HG02623 (cell line): ENCODE measurements at regions not wholly inside any gene's neighbourhood (a gene's known extent, or its start where the extent isn't known, plus 50 kb on each side); places are given as distances from the start of the nearest gene placed in this dataset.
"Not testable (repeated sequence)": the region's sequence is repeated elsewhere in the genome, so short reads cannot be mapped to it uniquely, and the experiment has no call there.

Source experiments
- ATAC-seq: cut with Tn5 transposase; IDR thresholded peaks from one replicate; pipeline ENCODE4 v1.9.1; 2021; ENCODE audit warnings: moderate library complexity; ENCODE audit not compliant: unreplicated experiment

- ATAC-seq = no peak
Observed at GRCh38 chr4:187098429-187098828, 374.8 kb upstream of the FAT1 start.

DNA sequence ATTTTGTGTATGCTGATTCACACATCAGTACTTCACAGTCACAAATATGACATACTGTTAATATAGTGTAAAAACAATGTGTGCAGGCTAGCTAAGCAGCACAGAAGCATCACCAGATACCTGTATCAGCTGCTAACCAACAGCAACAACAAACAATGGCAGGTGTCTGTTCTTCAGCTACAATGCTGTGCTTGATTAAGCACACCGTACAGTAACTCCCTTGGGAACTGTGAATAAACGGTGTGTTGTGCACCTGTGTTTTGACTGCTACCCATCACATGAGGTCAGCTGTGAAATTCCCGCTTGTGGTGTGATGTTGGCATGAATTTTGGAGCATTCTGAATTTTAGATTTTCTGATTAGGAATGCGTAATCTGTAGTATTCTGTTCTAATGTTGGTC, 379.7 kb upstream of the FAT1 start:
- ATAC-seq = no peak

DNA sequence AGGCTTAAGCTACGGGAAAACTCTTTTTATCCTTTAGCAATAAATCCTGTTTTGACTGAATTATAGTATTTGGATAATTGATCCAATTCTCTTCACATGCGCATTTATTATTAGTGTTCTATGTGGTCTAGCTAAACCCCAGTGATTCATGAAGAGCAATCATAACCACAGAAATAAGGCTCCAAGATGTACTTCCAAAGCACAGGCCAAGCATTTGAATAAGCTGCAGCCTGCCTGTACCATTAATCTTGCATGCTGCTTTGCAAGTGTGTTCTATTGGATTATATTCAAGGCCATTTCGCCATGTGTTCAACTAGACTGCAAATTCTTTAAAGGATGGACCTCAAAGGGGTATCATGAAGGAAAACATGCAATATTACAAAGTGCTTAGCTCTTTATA, 385.2 kb upstream of the FAT1 start:
- ATAC-seq = no peak

DNA sequence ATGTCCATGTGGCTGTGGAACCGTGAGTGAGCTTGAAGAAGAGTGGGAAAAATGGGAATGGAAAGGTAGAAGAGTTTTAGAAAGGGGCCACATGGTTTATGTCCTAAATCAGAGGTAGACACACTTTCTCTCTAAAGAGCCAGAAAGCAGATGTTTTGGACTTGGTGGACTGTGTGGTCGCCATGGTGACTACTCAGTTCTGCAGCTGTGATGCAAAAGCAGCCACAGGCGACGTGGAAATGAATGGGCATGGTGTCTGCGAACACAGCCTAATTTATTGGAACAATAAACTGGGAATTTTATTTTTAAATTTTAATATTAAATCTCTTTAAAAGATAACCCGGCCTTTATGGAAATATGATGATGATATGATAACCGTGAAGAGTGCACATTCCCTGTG, 386.0 kb upstream of the FAT1 start:
- no peak for ATAC-seq

GRCh38 chr4:187118166-187118565, 394.5 kb upstream of the FAT1 start:
- no peak for ATAC-seq

DNA sequence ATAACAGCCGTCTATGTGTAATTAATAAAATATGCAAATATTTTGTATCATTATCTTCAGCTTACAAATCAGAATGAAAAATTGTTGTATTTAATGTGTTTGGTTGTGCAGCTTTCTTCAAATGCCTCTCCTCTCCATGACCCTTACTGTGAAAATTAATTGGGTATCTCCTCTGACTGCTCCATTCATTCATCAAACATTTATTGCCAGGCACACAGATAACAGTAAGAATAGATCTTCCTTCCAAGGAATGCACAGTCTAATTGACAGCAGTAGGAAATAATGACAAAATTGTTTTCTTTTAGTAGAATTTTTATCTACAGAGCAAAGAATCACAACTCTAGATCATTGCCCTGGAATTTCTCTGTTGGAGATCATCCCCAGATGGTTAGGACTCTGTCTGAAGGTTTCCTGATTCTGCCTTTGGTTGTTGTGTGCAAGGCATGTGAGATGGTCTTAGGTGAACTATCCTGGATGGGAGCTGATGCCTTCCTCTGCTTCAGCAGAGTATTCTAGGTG, 395.0 kb upstream of the FAT1 start:
- no peak for ATAC-seq

DNA sequence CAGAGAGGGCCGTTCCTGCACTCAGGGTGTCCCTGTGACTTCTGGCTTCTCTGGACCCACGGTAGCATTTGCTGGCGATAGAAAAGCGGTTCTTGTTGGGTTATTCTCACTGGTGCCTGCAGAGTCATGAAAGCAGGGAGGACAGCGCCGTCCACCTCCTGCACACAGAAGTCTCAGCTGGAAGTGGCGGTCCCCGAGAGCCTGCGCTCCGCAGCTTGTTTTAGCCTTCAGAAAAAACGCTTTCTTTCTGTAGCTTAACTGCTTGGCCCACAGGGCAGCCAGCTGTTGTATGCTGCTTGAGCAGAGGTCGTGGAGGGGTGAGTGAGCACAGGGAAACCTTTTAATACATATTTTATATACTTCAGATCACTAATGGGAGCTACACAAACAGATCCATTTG, 400.7 kb upstream of the FAT1 start:
- no peak for ATAC-seq

- ATAC-seq = no peak
Observed at GRCh38 chr4:187125062-187125461, 401.4 kb upstream of the FAT1 start.

GRCh38 chr4:187127456-187127855, 403.8 kb upstream of the FAT1 start:
- ATAC-seq = no peak

- no peak for ATAC-seq
Observed at GRCh38 chr4:187128222-187128621, 404.6 kb upstream of the FAT1 start.

- ATAC-seq = no peak
Observed at GRCh38 chr4:187128976-187129375, 405.3 kb upstream of the FAT1 start.

DNA sequence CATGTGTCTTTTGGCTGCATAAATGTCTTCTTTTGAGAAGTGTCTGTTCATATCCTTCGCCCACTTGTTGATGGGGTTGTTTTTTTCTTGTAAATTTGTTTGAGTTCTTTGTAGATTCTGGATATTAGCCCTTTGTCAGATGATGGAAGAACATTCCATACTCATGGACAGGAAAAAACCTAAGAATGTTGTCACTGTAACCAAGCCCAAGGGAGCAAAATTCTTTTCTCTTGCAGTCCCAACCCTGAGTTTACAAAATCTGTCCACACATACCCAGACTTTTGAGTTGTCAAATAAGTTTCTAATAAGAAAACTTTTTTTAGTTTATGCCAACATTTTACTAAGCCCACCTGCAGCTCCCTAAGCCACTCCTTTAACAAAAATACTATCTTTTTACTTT, 408.2 kb upstream of the FAT1 start:
- not testable (repeated sequence) for ATAC-seq

- no peak for ATAC-seq
Observed at GRCh38 chr4:187135878-187136277, 412.2 kb upstream of the FAT1 start.

DNA sequence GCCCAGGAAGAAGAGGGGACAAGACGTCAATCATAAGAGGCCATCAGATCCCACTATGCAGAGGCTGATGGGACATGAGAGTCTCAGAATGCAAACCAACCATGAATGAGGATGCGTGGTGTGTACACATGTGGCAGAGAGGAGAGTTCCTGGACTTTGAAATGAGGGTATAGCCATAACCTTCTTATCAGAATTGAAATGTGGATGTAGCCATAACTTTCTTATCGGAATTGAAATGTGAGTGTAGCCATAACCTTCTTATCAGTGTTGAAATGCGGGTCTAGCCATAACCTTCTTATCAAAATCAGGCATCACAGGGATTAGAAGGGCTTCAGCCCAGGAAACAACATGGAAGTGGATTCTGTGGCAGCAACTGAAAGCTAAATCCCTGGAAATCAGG, 415.5 kb upstream of the FAT1 start:
- ATAC-seq = no peak

GRCh38 chr4:187141101-187141500, 417.4 kb upstream of the FAT1 start:
- ATAC-seq = no peak

DNA sequence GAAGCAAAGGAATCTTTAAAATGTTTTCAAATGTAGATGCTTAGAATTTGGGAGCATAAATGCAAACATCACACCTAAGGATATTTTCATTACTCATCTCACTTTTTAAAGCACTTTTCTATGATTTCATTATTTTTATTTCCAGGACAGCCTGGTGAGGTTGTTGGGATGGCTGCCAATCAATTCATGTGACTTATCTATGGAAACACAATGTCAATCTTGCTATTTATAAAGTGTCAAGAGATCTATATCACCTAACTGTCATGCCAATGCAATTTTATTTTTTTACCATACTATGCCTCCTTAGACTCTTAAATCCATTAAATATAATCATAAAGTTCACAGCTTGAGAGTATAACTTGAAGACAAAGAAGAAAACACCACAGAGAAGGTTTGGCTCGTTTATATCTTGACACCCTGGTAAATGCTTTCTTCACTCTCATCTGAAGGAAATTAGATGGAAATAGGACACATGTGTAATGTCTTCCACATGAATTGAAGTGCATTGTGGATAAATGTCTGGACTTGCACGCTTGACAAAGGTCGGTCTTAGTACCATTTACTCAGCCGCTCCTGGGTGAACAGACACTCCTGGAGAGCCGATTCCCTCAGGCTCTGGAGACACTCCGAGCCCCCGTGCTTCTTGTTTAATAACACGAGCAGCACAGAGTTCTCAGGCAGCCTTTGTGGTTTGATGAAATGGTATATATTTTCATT, 425.7 kb upstream of the FAT1 start:
- ATAC-seq = no peak

GRCh38 chr4:187157380-187157958, 433.8 kb upstream of the FAT1 start:
- ATAC-seq = no peak

DNA sequence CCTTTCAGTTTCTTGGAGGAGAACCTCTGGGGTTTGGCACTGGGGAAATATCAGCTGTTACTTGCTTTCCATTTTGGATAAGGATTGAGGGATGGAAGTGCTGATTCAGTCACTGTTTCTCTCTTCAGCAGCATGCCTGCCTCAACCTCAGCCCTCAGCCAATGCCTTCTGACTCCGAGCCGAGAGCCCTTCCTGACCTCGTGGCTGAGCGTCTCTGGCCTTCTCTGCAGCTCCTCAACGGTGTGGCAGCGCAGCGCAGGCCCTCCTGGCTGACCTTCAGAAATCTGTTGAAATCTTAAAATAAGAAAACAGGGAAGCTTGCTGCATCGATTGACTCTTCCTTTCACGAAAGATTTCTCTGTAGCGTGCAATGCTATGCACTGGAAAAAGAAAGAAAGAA, 434.3 kb upstream of the FAT1 start:
- no peak for ATAC-seq

DNA sequence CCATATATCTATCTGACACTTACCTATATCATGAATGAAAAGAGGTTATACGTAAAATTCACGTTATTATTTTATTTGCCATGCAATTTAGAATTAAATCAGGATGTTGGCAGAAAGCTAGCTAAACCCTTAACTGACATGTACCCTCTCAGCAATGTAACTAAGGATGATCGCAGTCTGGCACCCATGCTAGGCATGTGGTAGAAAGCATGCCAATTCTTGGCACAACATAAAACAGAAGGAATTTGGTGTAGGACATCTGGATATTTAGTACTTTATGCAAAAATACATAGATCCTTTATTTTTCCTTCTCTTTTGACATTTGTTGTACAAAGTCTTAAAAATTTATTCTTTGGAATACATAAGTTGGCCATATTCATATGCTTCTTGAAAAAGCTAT, 436.8 kb upstream of the FAT1 start:
- no peak for ATAC-seq

- no peak for ATAC-seq
Observed at GRCh38 chr4:187166886-187167512, 443.3 kb upstream of the FAT1 start.

- no peak for ATAC-seq
Observed at GRCh38 chr4:187171706-187172339, 448.2 kb upstream of the FAT1 start.

- no peak for ATAC-seq
Observed at GRCh38 chr4:187172340-187172761, 448.7 kb upstream of the FAT1 start.
